Lower lobe of right lung (tissue), 2 donors: ENCODE measurements at regions not wholly inside any gene's neighbourhood (a gene's known extent, or its start where the extent isn't known, plus 50 kb on each side); places are given as distances from the start of the nearest gene placed in this dataset.

ENCODE experiments used
- ATAC-seq, 2 donors: fragments of 200-7000 bp; cut with Tn5 transposase; one replicate each; pipeline ENCODE4 v1.9.1; 2020 to 2022; ENCODE audit warnings: mild to moderate bottlenecking in 2 of 2, moderate library complexity in 2 of 2
- DNase-seq: peaks from one replicate; pipeline ENCODE4 v3.0.0-alpha.2; 2020
- H3K27ac ChIP-seq: fragments of 200-600 bp; one replicate; pipeline ENCODE4 v1.8.0; 2022
- H3K27me3 ChIP-seq: fragments of 200-600 bp; one replicate; pipeline ENCODE4 v1.8.0; 2022; ENCODE audit warnings: low read depth
- H3K36me3 ChIP-seq: fragments of 200-600 bp; one replicate; pipeline ENCODE4 v1.8.0; 2022; ENCODE audit warnings: mild to moderate bottlenecking
- H3K4me1 ChIP-seq: fragments of 200-600 bp; one replicate; pipeline ENCODE4 v1.8.0; 2022
- H3K4me3 ChIP-seq: fragments of 200-600 bp; one replicate; pipeline ENCODE4 v1.8.0; 2022; ENCODE audit warnings: mild to moderate bottlenecking
- H3K9me3 ChIP-seq: fragments of 200-600 bp; one replicate; pipeline ENCODE4 v1.8.0; 2022
- intact Hi-C: fragments of 100-400 bp; cut with DNase I; formaldehyde crosslinking; loops from one replicate; pipeline ENCODE4 v1.11.0; 2022
- TF ChIP-seq, protein P1 (sequence below): fragments of 200-600 bp; IDR thresholded peaks from one replicate; pipeline ENCODE4 v1.8.0; 2022; ENCODE audit warnings: antibody characterized with exemption, mild to moderate bottlenecking
- donor health status: DM: no; HTN: yes; CAD: no; lungs with severe emphysema.

DNA sequence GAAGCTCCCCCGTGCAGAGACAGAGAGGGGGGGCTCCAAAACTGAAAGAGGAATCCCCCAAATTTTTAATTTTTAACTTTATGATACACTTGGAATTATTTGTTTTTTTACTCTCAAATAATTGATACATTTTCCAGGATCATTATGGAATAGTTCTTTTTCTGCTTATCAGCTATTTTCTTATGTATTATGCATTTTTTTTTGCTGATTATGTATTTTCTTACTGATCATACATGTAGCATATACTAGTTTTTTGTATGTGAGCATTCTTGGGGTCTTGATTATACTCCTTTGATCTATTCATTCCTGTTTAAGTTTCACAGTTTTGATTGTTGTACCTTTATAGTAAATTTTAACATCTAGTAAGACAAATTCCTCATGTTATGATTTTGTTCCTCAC is 55.5 kb upstream of the LDHB start:
- DNase-seq = no peak
- Histone ChIP-seq H3K27ac (no peak overlapping the region), H3K36me3 (no peaks in the 10 kb centered on the region), H3K27me3 (no peaks in the 10 kb centered on the region), H3K4me3 (no peak overlapping the region), H3K4me1 (no peaks in the 10 kb centered on the region), H3K9me3 (no peaks in the 10 kb centered on the region)
- intact Hi-C loops = no loop called here
- TF ChIP-seq, protein P1, sequence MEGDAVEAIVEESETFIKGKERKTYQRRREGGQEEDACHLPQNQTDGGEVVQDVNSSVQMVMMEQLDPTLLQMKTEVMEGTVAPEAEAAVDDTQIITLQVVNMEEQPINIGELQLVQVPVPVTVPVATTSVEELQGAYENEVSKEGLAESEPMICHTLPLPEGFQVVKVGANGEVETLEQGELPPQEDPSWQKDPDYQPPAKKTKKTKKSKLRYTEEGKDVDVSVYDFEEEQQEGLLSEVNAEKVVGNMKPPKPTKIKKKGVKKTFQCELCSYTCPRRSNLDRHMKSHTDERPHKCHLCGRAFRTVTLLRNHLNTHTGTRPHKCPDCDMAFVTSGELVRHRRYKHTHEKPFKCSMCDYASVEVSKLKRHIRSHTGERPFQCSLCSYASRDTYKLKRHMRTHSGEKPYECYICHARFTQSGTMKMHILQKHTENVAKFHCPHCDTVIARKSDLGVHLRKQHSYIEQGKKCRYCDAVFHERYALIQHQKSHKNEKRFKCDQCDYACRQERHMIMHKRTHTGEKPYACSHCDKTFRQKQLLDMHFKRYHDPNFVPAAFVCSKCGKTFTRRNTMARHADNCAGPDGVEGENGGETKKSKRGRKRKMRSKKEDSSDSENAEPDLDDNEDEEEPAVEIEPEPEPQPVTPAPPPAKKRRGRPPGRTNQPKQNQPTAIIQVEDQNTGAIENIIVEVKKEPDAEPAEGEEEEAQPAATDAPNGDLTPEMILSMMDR = no peak
- ATAC-seq = no peak

DNA sequence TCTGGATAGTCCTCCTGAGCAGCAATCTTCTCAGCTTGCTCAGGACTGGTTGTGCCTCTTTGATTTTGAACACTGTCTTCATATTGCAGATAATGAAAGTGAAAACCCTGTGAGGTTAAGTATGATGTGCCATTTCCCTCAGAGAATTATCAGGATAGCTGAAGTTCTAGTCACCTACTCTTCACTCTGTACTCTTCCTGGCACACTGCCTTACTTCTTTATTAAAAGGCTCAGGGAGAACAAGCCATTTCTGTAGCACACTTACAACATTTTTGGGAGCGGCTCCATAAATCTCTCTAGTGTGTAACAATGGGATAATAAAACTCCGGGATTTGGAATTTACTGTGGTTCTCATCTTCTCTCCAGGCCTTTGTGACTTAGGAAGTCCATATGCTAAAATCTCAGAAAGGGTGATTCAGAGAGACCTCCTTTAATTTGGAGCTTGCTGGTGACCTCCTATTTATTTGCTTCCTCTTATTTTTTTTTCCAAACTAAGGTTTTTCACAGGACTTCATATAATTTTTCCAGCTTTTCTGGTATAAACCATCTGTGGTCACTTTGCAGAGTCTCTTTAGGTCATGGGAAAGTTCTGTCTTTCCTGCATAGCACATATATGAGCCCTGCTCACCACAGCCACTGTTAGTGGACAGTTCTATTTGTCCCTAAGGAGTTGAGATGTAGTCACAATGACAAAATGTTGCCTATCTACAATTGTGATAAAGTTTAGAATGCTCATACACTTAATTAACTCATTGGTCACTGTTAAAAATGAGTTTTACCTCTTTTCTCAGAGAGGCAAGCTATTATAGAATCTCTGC is 53.5 kb upstream of the LDHB start:
- no peaks in the 10 kb centered on the region for H3K4me1 ChIP-seq
- no peaks in the 10 kb centered on the region for H3K9me3 ChIP-seq
- H3K27me3 ChIP-seq = no peaks in the 10 kb centered on the region
- ATAC-seq (peak in 1 of 2 donors; percentile 21), DNase-seq (no peak)
- H3K4me3 ChIP-seq = no peak overlapping the region
- no peaks in the 10 kb centered on the region for H3K36me3 ChIP-seq
- intact Hi-C loops = no loop called here
- no peak overlapping the region for H3K27ac ChIP-seq
- TF ChIP-seq, protein P1 = no peak
